Activated CD4-positive, alpha-beta T cell treated with anti-CD3 and anti-CD28 coated beads, Interleukin-2, amount 50 U/mL, for 1 hour (primary cell): ENCODE measurements at regions not wholly inside any gene's neighbourhood (a gene's known extent, or its start where the extent isn't known, plus 50 kb on each side); places are given as distances from the start of the nearest gene placed in this dataset.
"Not testable (repeated sequence)": the region's sequence is repeated elsewhere in the genome, so short reads cannot be mapped to it uniquely, and the experiment has no call there.

Experiments used
- DNase-seq: peaks from one replicate; pipeline ENCODE4 v3.0.0-alpha.2; 2020

DNA sequence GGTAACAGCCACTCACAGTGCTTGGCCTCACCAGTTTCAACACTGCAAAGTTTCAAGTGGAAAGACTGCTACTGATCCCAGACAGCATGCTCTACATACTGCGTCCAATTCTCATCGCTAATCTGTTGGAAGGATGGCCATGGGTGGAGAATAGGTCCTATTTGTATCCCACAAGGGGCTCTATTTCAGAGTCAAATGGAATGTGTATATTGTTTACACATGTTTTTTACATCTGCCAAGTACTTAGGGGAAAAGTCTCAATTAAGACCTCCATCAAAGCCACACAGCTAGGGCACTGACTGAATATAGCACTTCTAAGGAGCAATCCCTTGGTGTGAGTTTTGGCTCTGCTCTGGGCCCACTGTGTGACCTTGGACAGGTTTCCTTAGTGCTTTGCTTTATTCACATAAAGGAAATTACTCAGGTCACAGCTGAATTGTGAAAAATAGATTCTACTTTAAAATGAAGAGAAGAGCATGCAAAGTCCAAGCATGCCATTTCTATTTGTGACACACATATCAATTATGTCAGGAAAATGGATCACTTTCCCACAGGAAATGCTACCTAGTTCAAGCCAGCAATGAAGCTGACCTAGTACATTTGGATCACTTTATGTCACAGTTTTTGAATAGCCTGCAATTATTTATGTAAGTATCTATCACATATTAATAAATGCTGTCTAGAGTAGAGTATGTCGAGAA is 112.9 kb upstream of the STK17B start:
- DNase-seq = no peak

DNA sequence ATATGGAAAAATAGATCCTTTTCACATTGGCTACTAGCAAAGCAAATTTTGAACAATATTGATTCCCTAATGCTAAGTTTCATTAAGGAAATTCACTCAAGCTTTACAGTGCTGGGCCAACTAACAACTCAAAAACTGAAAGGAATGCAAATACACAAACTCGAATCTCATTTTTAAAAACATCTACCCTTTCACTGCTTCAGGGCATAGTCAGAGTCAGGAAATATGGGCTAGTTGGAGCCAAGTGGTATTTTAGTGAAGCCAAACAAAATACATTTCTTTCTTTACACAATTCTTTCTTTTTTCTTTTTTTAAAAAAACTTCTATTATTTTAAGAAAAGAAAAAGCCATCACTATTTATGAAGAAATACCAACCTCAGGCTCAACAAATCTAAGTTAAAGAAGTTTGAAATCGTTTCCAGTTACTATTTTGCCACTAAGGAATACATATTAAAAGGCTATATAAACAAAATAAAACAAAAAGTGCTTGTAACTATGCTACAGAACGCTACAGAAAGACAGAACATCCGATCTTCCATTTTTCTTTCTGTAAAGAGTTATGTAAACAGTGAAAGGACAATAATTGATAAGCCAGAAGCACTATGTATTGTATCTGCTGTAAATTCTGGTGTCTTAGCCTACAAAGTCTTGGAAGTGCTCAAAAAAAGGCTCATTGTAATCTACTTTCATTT is 113.6 kb upstream of the STK17B start:
- DNase-seq = no peak

DNA sequence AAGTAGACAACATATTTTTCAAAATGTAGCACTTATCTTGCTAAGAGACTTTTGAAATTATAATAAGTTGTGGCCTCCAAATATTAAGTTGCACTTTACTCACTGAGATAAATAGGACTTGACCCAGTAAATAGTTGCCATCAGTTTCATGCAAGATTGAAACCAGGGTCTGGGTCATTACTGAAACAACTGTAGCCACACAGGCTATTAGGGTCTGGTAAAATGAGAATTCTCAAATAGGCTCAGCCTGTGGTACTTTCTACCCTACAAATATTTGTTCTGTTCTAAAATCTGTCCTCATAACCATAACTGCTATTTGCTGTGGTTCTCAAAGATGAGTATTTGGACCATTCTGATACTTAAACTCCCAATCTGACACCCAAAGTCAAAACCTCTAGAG is 115.4 kb upstream of the STK17B start:
- no peak for DNase-seq

DNA sequence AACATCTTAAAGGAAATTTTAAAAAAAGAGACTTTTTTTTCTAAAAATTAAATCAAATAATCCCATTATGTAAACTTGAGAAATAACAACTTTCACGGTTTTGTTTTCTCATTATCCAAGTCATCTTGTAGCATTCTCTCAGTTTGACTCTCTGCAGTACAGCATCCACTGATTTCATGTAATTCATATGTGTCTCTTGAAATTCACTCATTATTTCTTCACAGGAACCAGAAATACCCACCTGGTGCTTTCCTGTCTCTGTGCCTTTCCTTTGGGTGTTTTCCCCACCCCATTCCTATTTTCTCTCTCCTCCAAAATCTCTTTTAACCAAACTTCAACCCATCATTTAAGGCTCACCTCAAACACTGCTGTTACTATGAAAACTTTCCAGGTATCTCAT is 116.1 kb upstream of the STK17B start:
- DNase-seq = no peak

DNA sequence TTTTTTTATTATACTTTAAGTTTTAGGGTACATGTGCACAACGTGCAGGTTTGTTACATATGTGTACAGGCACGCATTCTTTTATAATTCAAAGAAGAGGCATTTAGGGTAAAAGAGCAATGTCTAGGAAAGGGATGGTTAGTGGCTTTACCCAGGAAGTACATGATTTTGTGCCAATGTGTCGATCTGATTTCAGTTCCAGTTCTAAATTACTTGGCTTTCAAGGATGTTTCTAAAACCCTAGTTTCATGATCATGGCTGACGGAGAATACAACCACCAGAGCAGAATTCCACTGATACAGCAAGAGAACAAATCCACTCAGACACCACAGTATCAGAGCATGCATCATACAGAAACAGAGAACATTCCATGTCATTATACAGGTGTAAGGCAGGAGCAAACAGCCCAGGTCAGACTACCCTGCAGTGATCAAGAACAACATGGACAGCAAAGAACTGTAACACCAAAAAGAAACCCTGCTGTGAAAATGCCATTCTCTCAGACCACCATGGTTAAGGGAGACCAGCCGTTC is 116.7 kb upstream of the STK17B start:
- no peak for DNase-seq

DNA sequence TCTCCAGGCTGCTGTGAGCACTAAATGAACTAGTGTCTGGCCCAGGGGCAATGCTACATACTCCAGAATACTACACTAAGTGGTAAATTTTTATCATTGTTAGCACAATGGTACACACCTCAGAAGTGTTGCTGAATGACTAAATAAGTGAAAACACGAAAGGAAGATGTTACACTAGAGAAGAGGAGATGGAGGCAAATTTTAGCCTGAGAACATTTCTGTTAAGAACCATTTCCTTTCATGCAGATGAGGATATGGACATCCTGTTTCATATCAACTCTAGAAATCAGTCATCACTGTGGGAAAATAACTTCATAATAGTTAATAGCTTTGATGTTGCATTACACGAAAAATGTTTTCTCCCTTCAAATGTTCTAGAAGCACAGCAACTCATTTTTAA is 117.6 kb upstream of the STK17B start:
- no peak for DNase-seq

DNA sequence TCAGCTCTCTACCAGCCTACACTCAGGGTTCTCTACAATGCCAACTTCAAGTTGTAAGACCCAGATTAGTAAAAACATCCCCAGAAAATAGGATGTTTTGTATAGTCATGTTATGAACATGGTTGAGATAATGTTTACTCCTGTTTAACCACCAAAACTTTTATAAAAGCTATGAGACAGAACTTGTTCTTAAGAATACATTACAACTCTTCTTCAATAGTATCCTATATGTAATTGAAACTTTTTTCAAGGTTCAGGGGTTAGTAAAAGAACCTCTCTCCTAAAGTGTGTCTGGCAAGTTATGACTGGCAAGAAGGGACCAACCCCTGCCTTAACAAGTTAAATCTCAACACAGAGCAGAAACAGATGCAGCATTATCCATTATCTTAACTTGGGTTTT is 118.8 kb upstream of the STK17B start:
- DNase-seq = no peak

DNA sequence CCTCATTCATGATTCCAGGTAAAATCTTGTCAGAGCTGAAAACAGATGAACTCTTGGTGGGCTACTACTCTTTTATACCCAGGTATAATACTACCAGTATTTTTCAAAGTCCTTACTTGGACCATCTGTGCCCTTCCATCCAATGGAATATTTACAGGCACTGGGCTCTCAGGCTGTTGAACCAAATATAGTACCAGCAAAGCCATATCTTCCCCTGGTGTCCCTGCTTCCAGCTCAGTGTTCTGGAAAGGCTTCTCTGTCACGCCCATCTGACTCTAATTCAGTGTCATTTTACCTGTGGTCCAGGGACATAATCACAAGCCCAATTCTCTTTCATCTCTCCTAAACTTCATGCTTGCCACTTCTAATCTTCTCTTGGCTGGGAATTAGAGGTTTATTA is 119.2 kb upstream of the STK17B start:
- no peak for DNase-seq

DNA sequence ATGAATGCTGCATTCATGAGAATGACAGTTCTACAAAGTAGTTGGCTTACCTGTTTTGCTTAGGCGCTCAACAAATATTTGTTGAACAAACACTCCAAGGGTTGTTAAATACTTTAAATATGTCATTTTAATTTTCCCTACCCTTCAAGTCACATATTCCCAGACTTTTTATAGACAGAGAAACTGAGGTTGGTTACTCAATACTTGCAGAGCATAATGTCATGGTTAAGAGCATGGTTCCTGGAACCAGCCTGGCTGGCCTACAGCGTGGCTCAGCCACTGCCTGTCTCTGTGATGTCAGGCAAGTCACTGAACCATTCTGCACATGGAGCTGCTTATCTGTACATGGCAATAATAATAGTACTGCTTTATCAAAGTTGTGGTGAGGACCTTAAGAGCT is 120.0 kb upstream of the STK17B start:
- no peak for DNase-seq

DNA sequence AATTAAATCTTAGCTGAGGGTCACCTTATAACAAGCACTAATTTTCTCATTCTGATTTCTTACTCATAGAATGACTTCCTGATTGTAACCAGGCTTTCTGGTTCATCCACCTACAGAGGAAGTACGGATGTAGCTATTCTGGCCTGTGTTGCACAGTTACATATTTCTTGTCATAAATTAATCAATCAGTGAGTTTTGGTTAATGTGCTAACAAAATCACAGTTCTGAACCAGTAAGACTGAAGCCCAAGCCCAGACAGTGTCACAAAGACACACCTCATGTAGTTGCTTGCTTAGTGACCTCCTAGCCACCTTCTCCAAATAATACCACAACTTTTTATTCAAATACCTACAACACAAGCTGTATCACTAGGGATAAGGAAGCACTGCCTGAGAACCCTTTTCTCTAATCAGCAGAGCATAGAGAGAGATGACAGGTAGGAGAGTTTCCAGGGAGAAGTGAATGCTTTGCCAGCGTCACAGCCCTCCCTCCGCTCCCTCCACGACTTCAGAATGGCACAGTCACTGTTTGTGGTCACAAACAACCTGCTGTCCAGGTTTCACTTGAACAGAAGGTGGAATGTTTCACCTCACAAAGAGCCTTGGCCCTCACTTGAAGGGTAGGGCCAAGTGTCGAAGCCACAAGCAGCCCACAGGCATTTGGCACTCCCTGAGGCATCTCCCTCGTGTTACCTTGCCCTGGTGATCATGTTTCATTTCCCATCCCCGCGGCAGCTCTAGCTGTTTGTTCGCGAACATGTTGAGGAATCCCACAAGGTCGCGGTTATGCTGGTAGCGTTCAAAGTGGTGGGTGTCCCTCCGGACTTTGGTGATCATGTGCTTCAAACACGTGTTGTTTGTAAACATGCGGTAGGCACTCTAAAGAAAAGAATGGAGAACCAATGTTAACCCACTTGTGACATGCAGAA is 120.8 kb upstream of the STK17B start:
- DNase-seq = no peak

DNA sequence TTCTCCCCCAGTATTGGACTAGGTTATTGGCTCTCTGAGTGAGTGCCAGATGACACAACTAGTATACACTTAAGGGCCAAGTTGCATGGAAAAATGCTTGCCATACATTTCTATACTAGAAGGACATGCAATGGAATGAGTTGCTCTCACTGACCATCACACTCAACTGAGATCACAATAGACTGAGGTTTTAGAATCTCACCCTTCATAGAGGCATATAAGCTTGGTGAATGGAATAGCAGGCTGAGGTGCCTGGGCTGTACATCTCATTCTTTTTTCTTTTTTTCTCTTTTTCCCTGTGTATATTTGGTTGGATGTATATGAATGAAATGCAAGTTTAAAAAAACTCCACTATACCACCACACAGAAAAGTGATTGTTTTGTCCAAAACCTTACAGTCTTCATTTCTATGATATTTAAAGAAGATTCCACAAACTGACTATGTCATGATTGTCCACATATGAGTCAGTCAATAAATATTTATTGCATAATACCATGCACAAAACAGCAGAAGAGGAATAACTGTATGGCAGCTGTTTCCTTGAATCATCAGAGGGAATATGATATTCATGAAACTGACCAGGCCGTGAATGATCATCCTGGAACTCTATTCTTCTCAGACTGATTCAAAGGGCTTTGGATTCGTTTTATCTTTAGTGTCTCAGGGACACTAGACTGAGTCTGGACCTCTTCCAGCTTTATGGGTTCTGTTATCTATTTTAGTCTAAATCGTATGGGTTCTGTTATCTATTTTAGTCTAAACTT is 122.6 kb upstream of the STK17B start:
- no peak for DNase-seq

DNA sequence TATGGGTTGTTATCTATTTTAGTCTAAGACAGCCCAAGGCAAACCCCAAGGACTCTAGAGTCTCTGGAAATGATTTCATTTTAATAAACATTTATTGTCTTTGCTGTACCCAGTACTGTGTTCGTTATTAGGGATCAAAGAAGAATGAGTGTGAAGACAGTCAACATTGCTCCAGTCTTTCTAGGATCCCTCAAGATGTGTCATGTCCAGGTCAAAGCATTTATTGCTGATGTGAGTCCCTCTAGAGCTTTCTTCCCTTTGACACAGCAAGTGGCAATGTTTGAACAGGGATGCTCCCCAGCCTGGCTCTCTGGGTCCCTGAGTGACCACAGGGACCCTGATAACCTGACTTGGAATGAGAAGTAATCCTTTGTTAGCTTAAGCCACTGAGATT is 123.1 kb upstream of the STK17B start:
- DNase-seq = no peak

DNA sequence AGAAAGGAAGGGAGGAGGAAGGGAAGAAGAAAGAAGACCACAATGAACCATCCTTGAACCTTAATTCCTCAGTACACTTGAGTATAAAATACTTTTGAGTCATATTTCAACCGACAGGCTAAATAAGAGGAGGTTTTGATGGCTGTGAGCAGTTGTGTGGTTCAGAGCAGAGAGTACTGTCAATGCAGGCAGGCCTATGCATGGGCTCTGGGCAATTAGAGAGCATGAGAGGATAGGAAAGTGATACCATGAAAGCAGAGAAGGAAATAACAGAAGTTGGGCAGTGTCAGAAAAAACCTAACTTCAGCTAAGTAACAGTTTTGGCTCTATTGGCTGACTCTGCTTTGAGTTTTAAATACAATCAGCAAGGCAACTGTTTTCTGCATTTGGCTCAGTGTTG is 123.6 kb upstream of the STK17B start:
- DNase-seq = no peak

DNA sequence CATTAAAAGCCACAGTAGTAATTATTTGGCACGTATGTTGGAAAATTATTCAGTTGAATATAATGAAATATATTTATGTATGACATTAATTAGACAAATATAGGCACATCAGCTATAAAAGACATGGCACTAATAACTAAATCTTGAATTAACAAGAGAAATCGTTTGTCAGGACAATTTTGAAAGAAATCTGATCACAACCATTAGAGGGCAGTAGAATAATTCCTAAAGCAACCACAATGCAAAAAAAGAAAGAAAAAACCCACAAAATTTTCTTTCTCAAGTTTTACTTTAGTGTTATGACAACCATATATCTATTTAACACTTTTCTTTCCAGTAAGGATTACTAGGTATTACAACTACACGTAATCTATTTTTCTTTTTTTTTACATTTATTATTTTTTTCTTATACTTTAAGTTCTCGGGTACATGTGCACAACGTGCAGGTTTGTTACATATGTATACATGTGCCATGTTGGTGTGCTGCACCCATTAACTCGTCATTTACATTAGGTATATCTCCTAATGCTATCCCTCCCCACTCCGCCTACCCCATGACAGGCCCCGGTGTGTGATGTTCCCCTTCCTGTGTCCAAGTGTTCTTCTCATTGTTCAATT is 126.8 kb upstream of the STK17B start:
- not testable (repeated sequence) for DNase-seq

DNA sequence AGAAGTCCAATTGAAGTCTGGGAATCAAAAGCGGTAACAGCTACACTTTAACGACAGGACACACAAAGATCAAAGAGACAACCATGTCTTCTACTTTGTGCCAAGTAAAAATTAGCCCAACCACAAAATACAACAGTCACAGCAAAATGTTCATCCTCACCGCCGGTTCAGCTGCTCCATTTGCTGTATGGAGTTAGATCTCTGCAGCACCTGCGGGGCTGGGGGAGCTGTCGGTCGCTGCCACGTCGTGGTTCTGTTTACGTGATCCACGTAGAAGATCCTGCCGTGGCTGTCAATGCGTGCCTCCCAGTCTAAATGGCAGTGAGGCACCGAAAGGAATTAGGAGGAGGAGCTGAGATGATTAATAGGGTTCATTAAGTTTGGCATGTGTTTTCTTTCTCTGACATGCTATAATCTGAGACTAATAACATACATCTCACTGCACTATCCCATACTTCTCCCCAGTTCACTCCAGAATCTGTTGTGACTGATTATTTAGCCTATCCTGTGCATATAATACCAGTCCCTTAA is 136.5 kb upstream of the STK17B start:
- no peak for DNase-seq

DNA sequence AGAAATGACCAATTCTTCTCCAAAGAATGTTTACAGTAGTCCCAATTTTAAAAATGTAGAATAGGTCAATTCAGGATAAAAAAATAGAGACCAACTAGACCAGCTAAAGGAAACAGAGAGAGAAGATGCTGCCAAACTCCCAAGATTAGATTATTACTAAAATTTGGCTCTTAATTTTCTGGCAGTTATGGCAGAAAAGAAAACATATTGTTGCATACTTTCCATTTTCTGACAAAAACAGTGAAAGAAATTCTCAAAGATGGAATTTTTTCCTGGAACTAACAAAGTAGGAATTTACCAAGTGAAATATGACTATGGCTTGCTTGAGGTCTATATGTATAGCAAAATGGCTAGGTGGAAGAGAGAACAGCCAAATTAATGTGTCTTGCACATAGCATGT is 138.3 kb upstream of the STK17B start:
- DNase-seq = no peak

DNA sequence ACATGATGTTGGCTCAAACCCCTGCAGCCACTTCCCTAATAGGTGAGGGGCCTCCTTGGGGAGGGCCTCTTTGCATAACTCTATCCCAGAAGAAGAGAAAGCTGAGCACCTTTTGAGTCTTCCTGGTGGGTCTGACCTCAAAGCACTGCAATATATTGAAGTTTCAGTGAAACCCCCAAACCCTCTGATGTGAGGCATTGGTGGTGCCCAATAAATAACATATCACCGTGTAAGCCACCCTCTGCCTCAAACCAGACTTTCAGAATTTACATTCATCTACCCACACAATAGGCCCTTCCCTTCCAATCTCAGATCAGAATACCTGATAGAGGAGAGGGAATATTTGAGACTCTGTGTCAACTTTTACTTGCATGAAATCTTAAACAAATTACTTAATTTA is 142.8 kb upstream of the STK17B start:
- DNase-seq = no peak

DNA sequence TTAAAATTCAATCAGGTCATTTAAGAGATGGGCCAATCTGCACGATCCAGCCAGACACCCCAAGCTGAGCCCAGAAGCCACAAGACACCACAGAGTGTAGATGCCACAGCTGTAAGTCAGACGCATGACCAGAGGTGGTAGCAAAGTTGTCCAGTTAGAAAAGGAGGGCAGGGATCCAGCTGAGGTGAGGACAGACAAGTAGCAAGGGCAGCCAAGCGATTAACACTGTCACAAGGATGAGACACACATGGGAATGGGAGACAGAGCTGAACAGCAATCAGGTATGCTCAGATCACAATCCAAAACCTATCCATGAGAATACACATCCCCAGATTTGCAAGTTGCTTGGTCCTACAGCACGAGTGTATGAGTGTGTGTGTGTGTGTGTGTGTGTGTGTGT is 143.4 kb upstream of the STK17B start:
- no peak for DNase-seq

DNA sequence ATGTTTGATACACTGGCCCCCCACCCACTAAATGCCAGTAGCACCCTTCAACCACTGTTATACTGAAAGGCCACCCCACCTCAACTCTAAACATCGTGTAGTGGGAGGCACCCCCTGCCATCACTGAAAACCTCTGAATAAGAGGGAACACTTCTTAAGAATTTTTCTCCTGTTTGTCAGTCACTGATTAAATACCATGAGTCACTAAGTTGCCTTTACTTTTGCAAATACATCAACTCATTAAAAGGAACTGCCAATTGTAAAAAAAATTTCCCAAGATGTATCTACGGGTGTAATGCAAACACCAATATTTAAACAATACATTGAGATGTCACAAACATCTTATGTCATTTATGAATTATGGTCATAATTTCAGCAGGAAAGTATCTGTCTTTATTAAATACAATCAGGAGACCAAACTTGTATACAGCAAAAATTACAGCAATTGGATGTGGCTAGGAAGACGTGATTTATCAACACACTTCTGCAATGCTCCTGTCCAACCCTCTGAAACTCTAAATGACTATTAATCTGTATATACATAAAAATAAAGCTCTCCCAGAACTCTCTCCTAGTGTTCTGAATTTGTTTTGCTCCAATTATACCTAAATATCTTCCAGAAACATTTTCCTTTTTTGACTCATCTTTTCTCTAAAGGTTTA is 144.1 kb upstream of the STK17B start:
- no peak for DNase-seq

DNA sequence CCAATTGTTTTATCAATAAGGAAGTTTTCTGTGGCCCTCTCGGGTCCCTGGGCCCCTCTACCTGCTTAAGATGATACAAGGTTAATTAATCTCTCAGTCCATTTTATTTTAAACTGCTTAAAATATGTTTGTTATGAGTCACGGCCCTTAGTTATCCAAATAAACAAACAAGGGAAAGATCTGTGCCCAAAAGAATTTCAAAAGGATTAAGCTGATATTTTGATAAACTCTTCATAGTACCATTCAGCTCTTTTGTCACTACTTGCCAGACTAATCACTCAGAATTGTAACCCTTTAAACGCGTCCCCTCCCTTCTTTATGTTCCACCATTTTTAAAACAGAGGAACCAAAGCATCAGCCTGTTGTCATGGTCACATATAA is 144.7 kb upstream of the STK17B start:
- DNase-seq = no peak
